Gastrocnemius medialis (tissue), 4 donors: ENCODE measurements at regions not wholly inside any gene's neighbourhood (a gene's known extent, or its start where the extent isn't known, plus 50 kb on each side); places are given as distances from the start of the nearest gene placed in this dataset.

Experiments used
- ATAC-seq, 2 donors: fragments of 150-250 bp; one replicate each; pipeline ENCODE4 v1.9.1; 2016
- DNase-seq, 2 donors: peaks; one replicate each; pipeline ENCODE4 v3.0.0-alpha.2; 2019
- H3K27ac ChIP-seq, 4 donors: fragments of 200-600 bp; sonication (generic); 1 replicate in 1 of 4; 2 replicates in 3 of 4; pipeline ENCODE4 v1.5.1; 2016 to 2018; ENCODE audit warnings: mild to moderate bottlenecking in 2 of 4, moderate library complexity in 1 of 4
- H3K27me3 ChIP-seq, 3 donors: fragments of 200-600 bp; sonication (generic) in 2 of 3; 1 replicate in 1 of 3; 2 replicates in 2 of 3; pipeline versions ENCODE4 v1.5.1 to v1.6.0; 2016 to 2019; ENCODE audit warnings: mild to moderate bottlenecking in 1 of 3, moderate library complexity in 1 of 3
- H3K36me3 ChIP-seq, 2 donors: fragments of 200-600 bp; sonication (generic) in 1 of 2; one replicate each; pipeline ENCODE4 v1.5.1; 2017 to 2018
- H3K4me1 ChIP-seq, 2 donors: fragments of 200-600 bp; sonication (generic) in 1 of 2; one replicate each; pipeline ENCODE4 v1.5.1; 2016 to 2017; ENCODE audit warnings: mild to moderate bottlenecking in 2 of 2
- H3K4me3 ChIP-seq, 4 donors: fragments of 200-600 bp; sonication (generic) in 3 of 4; 1 replicate in 1 of 4; 2 replicates in 3 of 4; pipeline ENCODE4 v1.5.1; 2016 to 2019; ENCODE audit warnings: mild to moderate bottlenecking in 2 of 4
- H3K9me3 ChIP-seq, 3 donors: fragments of 200-600 bp; sonication (generic) in 2 of 3; 1 replicate in 1 of 3; 2 replicates in 2 of 3; pipeline ENCODE4 v1.5.1; 2016 to 2019
- CTCF ChIP-seq, 5 experiments: fragments of 450-650 bp in 3 of 5; fragments of 200-600 bp in 2 of 5; sonication (generic) in 2 of 5; IDR thresholded peaks in 4 of 5; conservative IDR thresholded peaks in 1 of 5; 1 replicate in 4 of 5; 2 replicates in 1 of 5; pipeline ENCODE4 v1.5.1; 2016 to 2019; ENCODE audit warnings: antibody characterized with exemption in 5 of 5, mild to moderate bottlenecking in 3 of 5, moderate library complexity in 3 of 5
- POLR2A ChIP-seq, 2 donors: fragments of 450-650 bp; IDR thresholded peaks; one replicate each; pipeline ENCODE4 v1.6.1; 2017; ENCODE audit warnings: antibody characterized with exemption in 2 of 2, mild to moderate bottlenecking in 2 of 2, moderate library complexity in 2 of 2
- in situ Hi-C, 4 donors: fragments of 200-750 bp; cut with MboI; loops; one replicate each; pipeline versions ENCODE4 v1.15.0 to v1.8.0; 2017; ENCODE audit warnings: low sequenced_read_pairs in 4 of 4
- intact Hi-C: fragments of 100-400 bp; cut with DNase I; formaldehyde crosslinking; loops from one replicate; pipeline ENCODE4 v1.15.1; 2023; ENCODE audit warnings: low total_unique reads

GRCh38 chr2:30379481-30379880 is 67.6 kb upstream of the LCLAT1 start:
- Histone ChIP-seq H3K36me3 (no peaks in the 10 kb centered on the region), H3K27me3 (no peaks in the 10 kb centered on the region), H3K4me3 (no peak overlapping the region), H3K27ac (no peak overlapping the region), H3K9me3 (no peaks in the 10 kb centered on the region), H3K4me1 (no peaks in the 10 kb centered on the region)
- intact Hi-C loops (no loop called here), in situ Hi-C loops (no loop called here)
- TF ChIP-seq CTCF (IDR thresholded peaks at IDR 0.05 in 4 of 5, conservative IDR thresholded peaks at IDR 0.05 in 1 of 5), result no peak
- TF ChIP-seq POLR2A (IDR thresholded peaks at IDR 0.05), result no peak
- DNase-seq (no peak), ATAC-seq (no peak)

- Histone ChIP-seq H3K27me3 (no peaks in the 10 kb centered on the region), H3K9me3 (no peaks in the 10 kb centered on the region), H3K36me3 (no peaks in the 10 kb centered on the region), H3K4me1 (no peaks in the 10 kb centered on the region), H3K4me3 (no peak overlapping the region), H3K27ac (no peak overlapping the region)
- intact Hi-C loops, result no loop called here
- ATAC-seq (no peak), DNase-seq (no peak)
- in situ Hi-C loops, result no loop called here
- TF ChIP-seq CTCF (IDR thresholded peaks at IDR 0.05 in 4 of 5, conservative IDR thresholded peaks at IDR 0.05 in 1 of 5), result no peak
- TF ChIP-seq POLR2A (IDR thresholded peaks at IDR 0.05), result no peak
Measured at GRCh38 chr2:30380824-30381223, 66.2 kb upstream of the LCLAT1 start.

GRCh38 chr2:30382162-30382783 is 64.8 kb upstream of the LCLAT1 start:
- no peak for DNase-seq
- in situ Hi-C loops, result no loop called here
- no peak for TF ChIP-seq CTCF (IDR thresholded peaks at IDR 0.05 in 4 of 5, conservative IDR thresholded peaks at IDR 0.05 in 1 of 5)
- TF ChIP-seq POLR2A (IDR thresholded peaks at IDR 0.05), result no peak
- Histone ChIP-seq H3K36me3 (no peaks in the 10 kb centered on the region), H3K4me1 (no peaks in the 10 kb centered on the region), H3K27ac (no peak overlapping the region), H3K27me3 (no peaks in the 10 kb centered on the region), H3K9me3 (no peaks in the 10 kb centered on the region), H3K4me3 (no peak overlapping the region)
- intact Hi-C loops, result no loop called here
- no peak for ATAC-seq

- no peak for DNase-seq
- intact Hi-C loops, result no loop called here
- no peaks in the 10 kb centered on the region for H3K27me3 ChIP-seq
- ATAC-seq, result no peak
- H3K9me3 ChIP-seq, result no peaks in the 10 kb centered on the region
- in situ Hi-C loops, result no loop called here
- no peak overlapping the region for H3K27ac ChIP-seq
- H3K36me3 ChIP-seq, result no peaks in the 10 kb centered on the region
- no peak overlapping the region for H3K4me3 ChIP-seq
- no peak for TF ChIP-seq POLR2A (IDR thresholded peaks at IDR 0.05)
- TF ChIP-seq CTCF (IDR thresholded peaks at IDR 0.05 in 4 of 5, conservative IDR thresholded peaks at IDR 0.05 in 1 of 5), result no peak
- H3K4me1 ChIP-seq, result no peaks in the 10 kb centered on the region
Measured at GRCh38 chr2:30382995-30383394, 64.1 kb upstream of the LCLAT1 start.

DNA sequence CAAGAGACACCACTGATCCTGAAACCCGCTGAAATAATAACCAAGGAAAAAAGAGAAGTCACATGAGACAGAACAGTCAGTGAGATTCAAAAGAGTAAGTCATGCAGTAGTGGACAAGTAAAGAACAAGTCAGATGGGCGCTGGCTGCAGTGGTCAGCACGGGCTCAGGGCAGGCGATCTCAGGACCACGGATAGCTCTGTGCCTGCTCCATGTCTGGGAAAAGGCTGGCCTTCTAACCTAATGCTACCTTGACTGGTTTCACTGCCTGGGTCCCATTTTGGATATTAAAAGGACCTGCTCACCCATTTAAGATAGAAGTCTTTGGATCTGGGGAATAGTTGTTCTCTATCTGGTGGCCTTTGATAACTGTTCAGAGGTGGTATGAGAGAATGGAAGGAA is 61.7 kb upstream of the LCLAT1 start:
- H3K9me3 ChIP-seq, result no peaks in the 10 kb centered on the region
- H3K4me3 ChIP-seq, result no peak overlapping the region
- H3K36me3 ChIP-seq, result no peaks in the 10 kb centered on the region
- DNase-seq (no peak), ATAC-seq (no peak)
- H3K4me1 ChIP-seq, result no peaks in the 10 kb centered on the region
- H3K27ac ChIP-seq, result no peak overlapping the region
- H3K27me3 ChIP-seq, result no peaks in the 10 kb centered on the region
- intact Hi-C loops (no loop called here), in situ Hi-C loops (no loop called here)
- TF ChIP-seq CTCF (IDR thresholded peaks at IDR 0.05 in 4 of 5, conservative IDR thresholded peaks at IDR 0.05 in 1 of 5), result no peak
- TF ChIP-seq POLR2A (IDR thresholded peaks at IDR 0.05), result no peak
